ENCODE measurements at regions not wholly inside any gene's neighbourhood (a gene's known extent, or its start where the extent isn't known, plus 50 kb on each side); places are given as distances from the start of the nearest gene placed in this dataset.
"Not testable (repeated sequence)": the region's sequence is repeated elsewhere in the genome, so short reads cannot be mapped to it uniquely, and the experiment has no call there.

DNA sequence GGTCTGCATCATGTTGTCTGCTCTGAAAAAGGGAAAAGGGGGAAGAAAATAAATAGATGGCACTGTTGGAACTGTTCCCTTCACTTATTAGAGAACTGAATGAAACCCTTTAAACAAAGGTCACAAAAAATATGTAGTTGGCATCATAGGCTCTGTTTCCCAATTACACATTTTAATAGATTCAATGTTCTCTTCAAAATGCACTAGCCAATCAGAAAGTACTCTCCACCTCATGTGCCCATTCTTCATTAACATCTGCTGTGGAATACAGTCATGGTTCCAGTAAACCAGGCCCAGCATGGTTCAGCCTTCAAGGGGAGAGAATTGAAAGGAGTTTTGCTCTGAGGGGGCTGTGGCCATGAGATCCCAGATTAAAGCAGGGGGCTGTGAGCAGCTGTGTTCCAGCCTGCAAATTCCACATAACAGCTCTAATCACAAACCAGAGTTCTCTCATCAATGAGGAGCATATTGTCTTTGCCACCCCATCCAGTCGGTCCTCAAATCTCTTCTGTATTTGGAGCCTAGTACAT is 165.9 kb upstream of the CREB1 start:
- Mint-ChIP-seq H3K9me3 (ENCODE audit: low read depth) (no peaks in the 10 kb centered on the region), H3K27ac (no peak overlapping the region), H3K27me3 (no peaks in the 10 kb centered on the region), H3K36me3 (no peaks in the 10 kb centered on the region), H3K4me3 (no peak overlapping the region), H3K4me1 (ENCODE audit: low read depth) (no peaks in the 10 kb centered on the region)

DNA sequence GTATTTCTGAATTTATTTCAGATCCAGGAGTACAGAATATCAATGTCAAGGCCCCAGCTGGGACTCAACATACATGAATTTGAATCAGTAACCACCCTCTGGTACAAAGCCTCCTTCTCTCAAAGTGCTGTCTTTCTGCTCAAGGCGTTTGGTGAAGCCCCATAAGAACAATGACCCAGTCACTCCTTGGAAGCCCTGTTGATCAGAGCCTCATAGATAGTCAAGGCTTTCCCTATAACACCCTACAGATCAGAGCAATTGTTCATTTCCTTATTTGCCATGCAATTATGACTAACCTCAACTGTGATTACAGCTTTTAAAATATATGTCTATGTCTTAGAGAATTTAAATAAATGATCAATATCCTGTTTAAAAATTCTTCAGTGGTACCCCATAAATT is 159.1 kb upstream of the CREB1 start:
- no peaks in the 10 kb centered on the region for H3K4me1 Mint-ChIP-seq (ENCODE audit: low read depth)
- H3K27me3 Mint-ChIP-seq: no peaks in the 10 kb centered on the region
- H3K27ac Mint-ChIP-seq: no peak overlapping the region
- no peak overlapping the region for H3K4me3 Mint-ChIP-seq
- H3K9me3 Mint-ChIP-seq (ENCODE audit: low read depth): peaks cover 20% of the 10 kb centered on the region
- H3K36me3 Mint-ChIP-seq: peaks cover 6% of the 10 kb centered on the region

DNA sequence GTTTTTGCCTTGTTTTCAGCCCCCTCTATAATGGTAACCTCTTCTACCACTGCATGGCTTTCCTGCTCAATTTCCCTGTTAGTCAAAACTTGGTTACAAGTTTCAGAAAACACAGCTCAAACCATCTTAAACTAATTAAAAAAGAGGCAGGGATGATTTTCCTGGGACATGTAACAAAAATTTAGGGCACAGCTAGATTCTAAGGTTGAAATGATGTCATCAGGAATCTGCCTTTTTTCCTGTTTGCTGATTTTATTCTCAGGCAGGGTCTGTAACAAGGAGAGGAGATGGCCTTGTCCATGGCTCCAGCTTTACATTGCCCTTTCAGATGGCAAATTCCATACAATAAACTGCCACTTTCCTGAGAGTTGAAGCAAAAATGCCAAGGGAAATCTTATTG is 157.9 kb upstream of the CREB1 start:
- Mint-ChIP-seq H3K27ac (no peak overlapping the region), H3K4me3 (no peak overlapping the region), H3K4me1 (ENCODE audit: low read depth) (no peaks in the 10 kb centered on the region), H3K9me3 (ENCODE audit: low read depth) (peaks cover 20% of the 10 kb centered on the region), H3K36me3 (peaks cover 9% of the 10 kb centered on the region), H3K27me3 (no peaks in the 10 kb centered on the region)

DNA sequence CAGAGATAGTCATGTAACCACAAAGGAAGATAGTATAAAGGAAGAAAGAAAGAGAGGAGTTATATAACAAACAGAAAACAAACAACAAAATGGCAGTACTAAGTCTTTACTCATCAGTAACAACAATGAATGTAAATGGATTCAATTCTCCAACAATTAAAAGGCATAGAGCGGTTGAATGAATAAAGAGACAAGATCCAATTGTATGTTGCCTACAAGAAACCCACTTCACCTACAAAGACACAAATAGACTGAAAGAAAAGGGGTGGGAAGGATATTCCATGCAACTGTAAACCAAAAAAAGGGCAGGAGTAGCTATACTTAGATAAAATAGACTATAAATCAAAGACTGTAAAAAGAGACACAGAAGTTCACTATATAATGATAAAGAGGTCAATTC is 157.3 kb upstream of the CREB1 start:
- no peak overlapping the region for H3K27ac Mint-ChIP-seq
- H3K27me3 Mint-ChIP-seq: no peaks in the 10 kb centered on the region
- peaks cover 20% of the 10 kb centered on the region for H3K9me3 Mint-ChIP-seq (ENCODE audit: low read depth)
- H3K36me3 Mint-ChIP-seq: peaks cover 11% of the 10 kb centered on the region
- H3K4me1 Mint-ChIP-seq (ENCODE audit: low read depth): no peaks in the 10 kb centered on the region
- no peak overlapping the region for H3K4me3 Mint-ChIP-seq

DNA sequence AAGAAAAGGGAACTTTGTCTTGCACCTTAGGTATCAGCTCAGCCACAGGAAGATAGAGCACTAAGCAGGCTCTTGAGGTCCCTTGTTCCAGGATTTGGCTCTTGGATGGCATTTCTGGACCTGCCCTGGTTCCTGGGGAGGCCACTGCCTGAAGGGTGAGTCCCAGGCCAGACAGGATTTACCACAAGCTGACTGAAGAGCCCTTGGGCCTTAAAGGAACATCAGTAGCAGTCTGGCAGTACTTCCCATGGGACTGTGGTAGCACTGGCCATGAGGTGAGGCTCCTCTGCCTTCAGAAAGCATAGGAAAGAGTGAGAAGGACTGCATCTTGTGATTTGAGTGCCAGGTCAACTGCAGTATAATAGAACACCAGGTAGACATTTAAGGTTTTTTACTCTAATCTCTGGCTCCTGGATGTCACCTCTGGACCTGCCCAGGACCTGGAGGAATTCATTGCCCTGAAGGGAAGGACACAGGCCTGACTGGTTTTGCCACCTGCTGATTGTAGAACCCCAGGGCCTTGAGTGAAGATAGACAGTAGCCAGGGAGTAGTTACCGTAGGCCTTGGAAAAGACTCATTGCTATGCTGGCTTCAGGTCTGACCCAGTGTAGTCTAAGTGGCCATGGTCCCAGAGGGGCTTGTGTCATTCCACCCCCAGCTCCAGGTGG is 154.4 kb upstream of the CREB1 start:
- Mint-ChIP-seq H3K4me3 (no peak overlapping the region), H3K9me3 (ENCODE audit: low read depth) (peaks cover 32% of the 10 kb centered on the region), H3K27me3 (no peaks in the 10 kb centered on the region), H3K4me1 (ENCODE audit: low read depth) (no peaks in the 10 kb centered on the region), H3K36me3 (peaks cover 27% of the 10 kb centered on the region), H3K27ac (no peak overlapping the region)

DNA sequence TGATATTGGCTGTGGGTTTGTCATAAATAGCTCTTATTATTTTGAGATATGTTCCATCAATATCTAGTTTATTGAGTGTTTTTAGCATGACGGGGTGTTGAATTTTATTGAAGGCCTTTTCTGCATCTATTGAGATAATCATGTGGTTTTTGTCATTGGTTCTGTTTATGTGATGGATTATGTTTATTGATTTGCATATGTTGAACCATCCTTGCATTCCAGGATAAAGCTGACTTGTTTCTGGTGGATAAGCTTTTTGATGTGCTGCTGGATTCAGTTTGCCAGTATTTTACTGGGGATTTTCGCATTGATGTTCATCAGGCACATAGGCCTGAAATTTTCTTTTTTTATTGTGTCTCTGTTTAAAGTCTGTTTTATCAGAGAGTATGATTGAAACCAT is 151.1 kb upstream of the CREB1 start:
- H3K4me1 Mint-ChIP-seq (ENCODE audit: low read depth); H3K4me3 Mint-ChIP-seq; H3K27me3 Mint-ChIP-seq; H3K27ac Mint-ChIP-seq: not testable (repeated sequence)
- peaks cover 29% of the 10 kb centered on the region for H3K36me3 Mint-ChIP-seq
- peaks cover 22% of the 10 kb centered on the region for H3K9me3 Mint-ChIP-seq (ENCODE audit: low read depth)

DNA sequence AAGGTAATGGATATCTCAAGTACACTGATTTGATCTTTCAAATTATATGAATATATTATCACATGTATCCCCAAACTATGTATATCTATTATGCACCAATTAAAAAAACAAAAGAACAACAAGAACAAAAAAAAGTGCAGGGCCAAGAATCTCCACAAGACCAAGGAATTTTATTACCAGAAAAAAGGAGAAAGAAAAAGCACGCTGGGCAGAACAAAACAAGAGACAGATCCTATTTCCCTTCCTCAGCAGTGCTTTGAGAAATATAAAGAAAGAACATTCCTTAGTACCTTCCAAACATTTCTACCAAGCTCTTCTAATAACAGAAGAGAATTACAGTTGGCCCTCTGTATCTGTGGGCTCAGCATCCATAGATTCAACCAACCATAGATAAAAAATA is 144.7 kb upstream of the CREB1 start:
- peaks cover 11% of the 10 kb centered on the region for H3K9me3 Mint-ChIP-seq (ENCODE audit: low read depth)
- H3K4me3 Mint-ChIP-seq: no peak overlapping the region
- peaks cover 10% of the 10 kb centered on the region for H3K36me3 Mint-ChIP-seq
- no peaks in the 10 kb centered on the region for H3K27me3 Mint-ChIP-seq
- H3K27ac Mint-ChIP-seq: no peak overlapping the region
- peaks cover 2% of the 10 kb centered on the region for H3K4me1 Mint-ChIP-seq (ENCODE audit: low read depth)

DNA sequence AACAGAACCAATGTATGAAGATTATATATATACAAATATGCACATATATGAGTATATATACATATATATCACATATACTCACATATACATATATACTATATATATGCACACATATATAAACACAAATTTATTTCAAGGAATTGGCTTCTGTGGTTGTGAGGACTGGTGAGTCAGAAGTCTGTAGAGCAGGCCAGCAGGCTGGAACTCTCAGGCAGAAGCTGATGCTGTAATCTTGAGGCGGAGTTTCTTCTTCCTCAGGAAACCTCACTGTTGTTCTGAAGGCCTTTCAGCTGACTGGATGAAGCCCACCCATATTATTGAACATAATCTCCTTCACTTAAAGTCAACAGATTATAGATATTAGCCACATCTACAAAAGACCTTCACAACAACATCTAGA is 143.9 kb upstream of the CREB1 start:
- peaks cover 2% of the 10 kb centered on the region for H3K4me1 Mint-ChIP-seq (ENCODE audit: low read depth)
- peaks cover 11% of the 10 kb centered on the region for H3K9me3 Mint-ChIP-seq (ENCODE audit: low read depth)
- no peak overlapping the region for H3K27ac Mint-ChIP-seq

DNA sequence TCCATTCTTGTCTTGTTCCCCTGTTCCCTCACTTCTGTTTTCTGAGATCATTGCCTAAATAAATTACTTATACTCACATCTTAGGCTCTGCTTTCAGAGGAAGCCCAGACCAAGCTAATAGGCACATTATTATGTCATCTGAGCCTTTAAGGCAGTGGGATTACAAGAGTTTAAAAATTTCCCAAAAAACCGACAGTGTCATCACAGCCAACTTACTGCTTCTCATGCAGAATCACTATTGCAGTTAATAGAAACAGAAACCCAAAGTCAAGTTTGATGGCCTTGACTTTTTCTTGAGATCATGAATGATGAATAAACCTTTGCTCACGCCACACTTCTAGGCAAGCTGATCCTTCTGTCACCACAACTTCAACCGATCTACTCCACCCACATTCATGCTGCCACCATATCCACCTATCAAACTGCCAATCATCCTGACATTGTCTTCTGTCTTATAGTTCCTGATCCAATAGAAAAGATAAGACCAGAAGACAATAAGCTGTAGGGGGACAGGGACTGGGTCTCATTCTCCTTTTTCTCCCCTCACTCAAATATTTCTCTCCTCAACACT is 142.7 kb upstream of the CREB1 start:
- H3K4me1 Mint-ChIP-seq (ENCODE audit: low read depth): peaks cover 2% of the 10 kb centered on the region
- H3K27ac Mint-ChIP-seq: no peak overlapping the region
- H3K27me3 Mint-ChIP-seq: no peaks in the 10 kb centered on the region
- H3K36me3 Mint-ChIP-seq: peaks cover 5% of the 10 kb centered on the region
- H3K4me3 Mint-ChIP-seq: no peak overlapping the region
- H3K9me3 Mint-ChIP-seq (ENCODE audit: low read depth): peaks cover 11% of the 10 kb centered on the region

More for the DNA sequence above, 143.9 kb upstream of the CREB1 start:
- H3K4me3 Mint-ChIP-seq: no peak overlapping the region
- H3K36me3 Mint-ChIP-seq: peaks cover 8% of the 10 kb centered on the region
- H3K27me3 Mint-ChIP-seq: no peaks in the 10 kb centered on the region

DNA sequence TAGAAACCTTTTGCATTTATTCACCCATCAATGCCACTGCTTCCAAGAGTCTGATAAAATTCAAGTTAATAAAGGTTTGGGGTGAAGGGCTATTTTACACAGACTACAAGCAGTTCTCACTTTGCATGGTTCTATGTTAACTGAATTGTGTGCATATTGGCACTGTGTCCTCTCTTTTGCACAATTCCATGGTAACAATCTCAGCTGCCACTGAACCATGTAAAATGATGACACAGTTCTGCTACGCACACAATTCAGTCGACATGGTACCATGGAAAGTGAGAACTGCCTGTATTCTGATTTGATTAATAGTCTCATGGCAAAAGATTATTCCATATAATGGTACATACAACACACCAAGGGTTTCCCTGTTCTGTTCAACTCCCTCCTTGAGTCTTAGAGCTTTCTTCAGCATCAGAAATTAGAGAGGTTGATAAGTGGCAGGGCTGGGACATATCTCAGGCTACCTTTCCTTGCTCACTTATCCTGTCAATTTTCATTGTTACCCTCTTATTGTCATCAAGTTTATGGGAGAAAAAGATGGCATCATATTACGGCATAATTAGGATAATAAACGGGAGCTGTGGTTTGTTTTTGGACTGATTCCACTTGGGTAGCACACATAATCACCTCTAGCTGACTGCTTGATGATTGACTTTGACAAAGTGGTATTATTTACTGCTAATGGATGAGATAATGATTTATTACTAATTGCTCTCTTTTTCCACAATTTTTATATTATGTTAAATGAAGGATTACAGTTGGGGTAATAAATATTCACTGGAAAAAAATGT is 139.3 kb upstream of the CREB1 start:
- Mint-ChIP-seq H3K4me3 (no peak overlapping the region), H3K36me3 (peaks cover 5% of the 10 kb centered on the region), H3K9me3 (ENCODE audit: low read depth) (peaks cover 4% of the 10 kb centered on the region), H3K4me1 (ENCODE audit: low read depth) (no peaks in the 10 kb centered on the region), H3K27me3 (no peaks in the 10 kb centered on the region), H3K27ac (no peak overlapping the region)

DNA sequence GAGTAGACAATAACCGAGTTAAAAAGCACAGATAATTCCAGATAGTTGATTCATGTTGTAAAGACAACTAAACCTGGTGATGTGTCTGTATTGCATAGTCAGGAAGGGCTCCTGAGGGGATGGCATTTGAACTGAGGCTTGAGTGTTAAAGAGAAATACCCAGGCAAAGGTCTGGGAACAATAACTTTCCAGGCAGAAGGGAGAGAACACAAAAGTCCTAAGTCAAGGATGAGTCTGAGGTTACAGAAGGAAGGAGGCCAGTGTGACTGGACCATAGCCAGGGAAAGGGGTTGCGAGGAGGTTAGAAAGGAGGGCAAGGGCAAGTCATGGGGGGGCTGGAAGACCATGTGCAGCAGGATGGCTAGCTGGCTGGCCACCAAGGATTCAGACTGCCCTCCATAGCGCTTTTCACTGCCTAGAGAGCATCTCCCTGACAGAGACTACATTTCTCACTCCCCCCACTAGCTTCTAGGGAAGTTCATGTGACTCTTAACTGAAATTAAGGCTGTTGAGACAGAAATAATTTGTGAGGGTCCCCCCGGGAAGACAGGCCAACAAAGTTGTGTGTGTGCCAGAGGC is 135.5 kb upstream of the CREB1 start:
- Mint-ChIP-seq H3K4me3 (no peak overlapping the region), H3K36me3 (peaks cover 5% of the 10 kb centered on the region), H3K27ac (no peak overlapping the region), H3K27me3 (no peaks in the 10 kb centered on the region), H3K9me3 (ENCODE audit: low read depth) (peaks cover 4% of the 10 kb centered on the region), H3K4me1 (ENCODE audit: low read depth) (no peaks in the 10 kb centered on the region)

DNA sequence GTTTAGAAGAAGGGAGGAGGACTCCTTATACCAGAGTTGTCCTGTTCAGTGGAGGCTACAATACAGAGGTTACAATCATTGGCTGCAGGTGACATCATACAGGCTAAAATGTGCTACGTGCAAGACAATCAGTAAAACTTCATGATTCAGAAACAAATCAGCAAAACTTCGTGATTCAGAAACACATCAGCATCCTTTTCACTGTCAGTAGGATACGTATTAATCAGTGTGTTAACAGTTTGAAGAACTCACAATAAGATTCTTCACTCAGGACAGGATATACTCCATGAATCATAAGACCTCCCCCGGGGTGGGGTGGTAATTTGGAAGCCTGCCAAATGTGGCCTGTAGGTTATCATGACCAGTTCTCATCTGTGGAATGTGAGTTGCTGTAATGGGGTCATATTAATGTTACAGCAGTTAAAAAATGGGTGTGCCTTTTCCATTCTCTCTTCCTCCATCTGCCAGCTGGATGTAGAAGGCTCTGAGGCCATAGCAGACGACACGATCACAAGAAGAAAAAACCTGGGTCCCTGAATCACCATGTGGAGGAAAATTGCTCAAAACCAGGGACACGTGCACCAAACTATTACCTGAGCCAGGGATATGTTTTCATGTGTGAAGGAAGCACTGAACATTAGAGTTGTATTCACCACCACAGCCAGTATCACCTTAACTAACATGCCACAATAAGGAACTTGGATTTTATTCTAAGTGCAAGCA is 134.8 kb upstream of the CREB1 start:
- H3K4me3 Mint-ChIP-seq: no peak overlapping the region

DNA sequence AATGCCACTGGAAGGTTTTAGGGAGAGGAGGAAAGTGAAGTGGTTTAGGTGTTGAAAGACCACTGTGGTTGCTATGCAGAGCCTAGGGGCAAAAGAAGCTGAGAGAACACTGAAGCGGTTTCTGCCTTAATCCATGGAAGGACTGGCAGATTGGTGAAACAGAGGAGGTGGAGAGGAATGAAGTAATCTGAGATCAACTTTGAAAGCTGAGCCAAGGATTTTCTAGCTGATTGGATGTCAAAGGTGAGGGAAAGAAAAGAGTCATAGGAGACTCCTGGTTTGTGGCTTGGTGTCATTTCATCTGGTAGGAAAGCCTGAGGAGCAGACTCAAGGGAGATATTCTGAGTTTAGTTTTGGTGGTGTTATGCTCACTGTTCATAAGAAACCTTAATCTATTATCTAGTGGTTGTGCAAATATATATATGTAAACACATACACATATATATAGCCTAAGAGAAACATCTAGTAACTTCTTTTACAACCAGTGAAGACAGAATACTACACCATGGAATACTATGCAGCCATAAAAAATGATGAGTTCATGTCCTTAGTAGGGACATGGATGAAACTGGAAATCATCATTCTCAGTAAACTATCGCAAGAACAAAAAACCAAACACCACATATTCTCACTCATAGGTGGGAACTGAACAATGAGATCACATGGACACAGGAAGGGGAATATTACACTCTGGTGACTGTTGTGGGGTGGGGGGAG is 134.1 kb upstream of the CREB1 start:
- Mint-ChIP-seq H3K36me3 (peaks cover 5% of the 10 kb centered on the region), H3K27me3 (no peaks in the 10 kb centered on the region), H3K27ac (no peak overlapping the region), H3K4me3 (no peak overlapping the region), H3K9me3 (ENCODE audit: low read depth) (peaks cover 4% of the 10 kb centered on the region), H3K4me1 (ENCODE audit: low read depth) (no peaks in the 10 kb centered on the region)

More for the DNA sequence above, 134.8 kb upstream of the CREB1 start:
- H3K27me3 Mint-ChIP-seq: no peaks in the 10 kb centered on the region
- peaks cover 5% of the 10 kb centered on the region for H3K36me3 Mint-ChIP-seq
- H3K4me1 Mint-ChIP-seq (ENCODE audit: low read depth): no peaks in the 10 kb centered on the region
- no peak overlapping the region for H3K27ac Mint-ChIP-seq
- H3K9me3 Mint-ChIP-seq (ENCODE audit: low read depth): peaks cover 4% of the 10 kb centered on the region

Measured in activated naive CD8-positive, alpha-beta T cell (primary cell).